ENCODE measurements at regions not wholly inside any gene's neighbourhood (a gene's known extent, or its start where the extent isn't known, plus 50 kb on each side); places are given as distances from the start of the nearest gene placed in this dataset.

DNA sequence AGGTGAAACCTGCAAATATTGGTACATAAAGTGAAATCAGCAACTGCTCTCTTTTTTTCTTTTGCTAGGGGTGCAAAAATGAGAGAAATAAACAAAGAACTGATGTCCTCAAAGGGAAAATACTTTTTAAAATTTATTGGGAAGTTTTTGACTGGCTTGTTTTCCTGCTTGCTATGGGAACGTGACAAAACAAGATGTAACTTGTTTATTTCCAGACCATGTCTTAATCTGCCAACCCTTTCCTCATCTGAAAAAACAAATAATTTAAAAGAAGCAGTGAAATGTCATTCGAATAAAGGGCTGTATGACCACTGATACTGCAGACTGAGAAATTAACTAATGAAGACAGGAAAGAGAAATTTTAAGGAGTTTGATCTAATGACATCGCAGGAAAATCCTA, 221.9 kb downstream of the CBLN4 start:
- DNase-seq (ENCODE audit: low read depth): no peak

DNA sequence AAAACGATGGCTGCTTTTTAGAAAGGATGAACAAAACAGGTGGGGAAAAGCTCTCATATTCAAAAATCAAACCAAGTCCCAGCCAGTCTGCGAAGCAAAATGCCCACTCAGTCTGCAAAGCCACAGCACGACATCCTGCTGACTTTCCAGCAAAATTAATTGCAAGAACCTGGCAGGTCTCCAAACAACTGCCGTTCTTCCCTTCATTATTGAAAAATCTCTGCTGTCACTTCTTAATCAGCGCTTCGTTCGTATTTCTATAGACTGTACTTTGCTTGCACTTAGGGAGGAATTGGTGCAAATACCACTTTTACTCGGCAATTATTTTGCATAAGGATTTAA, 222.4 kb downstream of the CBLN4 start:
- DNase-seq (ENCODE audit: low read depth): no peak

DNA sequence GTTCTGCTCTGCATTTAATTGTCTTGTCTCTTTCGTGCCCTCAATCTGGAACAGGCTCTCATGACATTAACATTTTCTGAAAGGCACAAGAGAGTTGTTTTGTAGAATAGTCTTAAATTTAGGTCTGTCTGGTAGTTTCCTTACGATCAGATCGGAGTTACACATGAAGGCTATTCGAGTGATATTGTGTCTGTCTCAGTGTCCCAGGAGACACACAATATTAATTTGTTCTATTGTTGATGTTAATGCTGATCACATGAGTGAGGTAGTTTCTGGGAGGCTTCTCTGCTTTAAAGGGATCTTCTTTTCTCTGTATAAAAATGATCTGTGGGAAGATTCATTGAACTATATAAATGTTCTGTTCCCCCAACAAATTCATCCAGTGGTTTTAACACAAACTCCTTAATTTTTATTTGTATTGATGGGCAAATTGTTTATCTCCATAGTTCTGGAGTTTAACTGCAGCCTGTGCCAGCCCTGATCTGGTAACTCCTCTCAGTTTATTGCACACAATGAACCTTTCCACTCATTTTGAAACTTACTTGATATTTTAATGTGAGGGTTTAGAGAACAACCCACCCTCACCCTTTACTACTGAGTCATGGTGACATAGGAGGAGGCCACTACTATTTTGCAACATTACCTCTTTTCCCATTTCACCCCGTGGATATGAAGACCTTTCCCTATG, 223.0 kb downstream of the CBLN4 start:
- DNase-seq (ENCODE audit: low read depth): no peak

DNA sequence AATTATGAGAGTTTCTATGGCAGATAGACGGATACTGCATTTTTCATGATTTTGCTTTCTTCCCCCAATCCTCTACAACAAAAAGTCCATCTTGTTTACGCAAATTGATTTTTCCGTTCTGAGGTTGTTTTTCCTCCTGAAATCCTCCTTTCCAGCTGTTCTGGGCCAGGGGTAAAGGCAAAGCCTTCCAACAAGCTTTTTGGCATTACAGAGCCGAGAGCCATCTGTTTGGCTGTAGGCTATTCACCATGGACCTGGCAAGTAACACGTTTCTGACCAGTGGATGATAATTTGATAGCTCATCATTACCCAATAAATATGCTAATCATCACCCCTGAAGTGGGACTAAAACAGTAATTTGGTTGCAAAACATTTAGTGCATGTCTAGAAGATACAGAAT, 226.5 kb downstream of the CBLN4 start:
- no peak for DNase-seq (ENCODE audit: low read depth)

DNA sequence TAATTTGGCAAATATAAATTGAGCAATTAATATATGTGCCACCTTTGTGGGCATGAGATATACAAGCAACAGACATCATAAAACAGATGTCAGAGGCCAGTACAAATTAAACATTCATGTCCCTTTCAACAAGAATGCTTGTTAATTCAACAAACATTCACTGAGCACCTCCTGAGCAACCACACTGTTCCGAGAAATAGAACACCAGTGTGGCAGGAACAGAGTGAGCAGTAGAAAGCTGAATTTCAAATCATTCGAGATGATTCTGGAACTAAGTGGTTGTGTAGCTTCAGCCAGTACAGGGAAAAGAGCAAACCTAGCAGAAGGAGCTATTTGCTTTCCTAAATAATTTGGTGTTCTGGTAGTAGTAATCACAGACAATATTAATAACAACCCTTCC, 227.7 kb downstream of the CBLN4 start:
- DNase-seq (ENCODE audit: low read depth): no peak

DNA sequence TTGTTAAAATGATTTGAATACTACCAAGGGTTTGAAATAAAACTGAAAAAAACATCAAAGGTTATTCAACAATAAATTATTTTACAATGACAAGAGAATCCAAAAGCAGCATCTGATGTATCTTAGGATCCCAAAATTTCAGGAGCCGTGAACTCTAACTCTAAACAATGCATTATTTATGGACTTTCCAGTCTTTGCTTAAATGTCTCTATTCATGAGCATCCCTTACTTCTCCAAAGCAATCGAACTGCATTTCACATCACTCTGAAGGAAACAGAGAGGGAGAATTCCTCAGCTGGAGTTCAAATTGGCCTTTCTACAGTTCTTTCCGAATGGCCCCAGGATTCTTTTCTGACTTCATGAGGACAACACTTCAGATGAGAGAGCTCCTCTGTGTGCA, 229.1 kb downstream of the CBLN4 start:
- no peak for DNase-seq (ENCODE audit: low read depth)

DNA sequence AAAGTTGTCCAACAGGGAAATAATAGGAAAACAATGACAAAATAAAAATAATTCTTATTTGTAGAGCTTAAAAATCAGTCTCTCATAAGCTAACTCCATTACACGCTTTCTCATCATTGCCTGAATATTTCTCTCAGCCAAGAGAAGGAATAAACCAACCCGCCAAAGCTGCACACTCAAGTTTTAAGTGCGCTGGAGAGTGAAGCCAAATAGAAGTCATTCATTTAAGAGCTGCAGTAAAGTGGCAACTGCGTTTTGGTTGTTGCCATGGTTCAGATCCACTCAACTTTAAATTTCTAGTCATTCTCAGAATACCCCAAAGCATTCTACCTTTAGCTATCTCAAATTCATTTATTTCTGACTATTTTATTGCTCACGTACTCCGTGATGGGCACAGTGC, 230.7 kb downstream of the CBLN4 start:
- DNase-seq (ENCODE audit: low read depth): no peak

DNA sequence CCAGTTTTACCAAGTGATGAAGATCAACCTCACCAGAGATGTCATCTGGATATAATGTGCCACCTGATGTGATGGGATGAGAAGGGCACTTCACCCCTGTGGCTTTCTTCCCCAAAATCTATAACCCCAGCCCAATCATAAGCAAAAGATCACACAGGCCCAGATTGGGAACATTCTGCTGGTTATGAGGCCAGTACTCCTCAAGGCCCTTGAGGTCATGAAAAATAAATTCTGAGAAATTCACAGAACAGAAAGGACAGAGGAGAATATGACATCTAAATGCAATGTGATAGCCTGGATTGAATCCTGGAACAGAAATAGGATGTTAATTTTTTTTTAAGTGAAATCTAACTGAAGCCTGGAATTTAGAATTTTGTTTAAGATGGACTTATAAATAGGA, 243.5 kb downstream of the CBLN4 start:
- no peak for DNase-seq (ENCODE audit: low read depth)

DNA sequence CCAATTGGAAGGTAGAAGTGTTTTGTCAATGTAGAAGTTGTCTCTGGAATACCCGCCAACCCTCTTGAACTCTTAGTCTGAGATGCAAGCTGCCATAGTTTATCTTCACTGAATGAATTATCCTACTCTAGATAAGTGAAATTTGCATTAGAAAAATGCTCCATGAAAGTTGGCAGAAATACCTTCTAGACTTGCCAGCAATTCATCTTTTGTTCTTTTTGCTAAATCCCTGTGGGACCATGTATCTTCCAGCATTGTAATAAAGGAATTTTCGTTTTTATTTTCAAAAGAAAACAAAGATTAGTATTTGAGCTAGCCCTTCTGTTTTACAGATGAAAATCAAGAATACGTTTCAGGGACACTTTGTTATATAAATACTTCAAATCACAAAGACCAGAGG, 244.2 kb downstream of the CBLN4 start:
- no peak for DNase-seq (ENCODE audit: low read depth)

DNA sequence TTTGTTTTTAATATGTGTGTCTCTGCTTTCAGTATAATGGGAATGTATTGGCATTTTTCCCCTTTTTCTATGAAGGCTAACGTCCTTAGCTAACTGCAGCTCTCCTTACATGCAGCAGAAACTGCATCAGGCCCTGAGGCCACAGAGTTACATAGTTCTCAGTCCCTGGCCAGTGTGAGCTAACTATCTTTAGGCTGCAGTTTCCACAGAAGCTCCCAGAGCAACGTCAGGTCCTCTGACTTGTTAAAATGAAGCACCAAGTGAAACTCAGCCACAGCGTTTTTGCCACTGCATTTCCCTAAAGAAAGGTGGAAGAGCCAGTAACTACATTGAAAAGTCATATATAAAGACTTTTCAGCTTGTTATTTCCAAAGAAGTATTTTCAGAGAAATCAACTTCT, 244.7 kb downstream of the CBLN4 start:
- no peak for DNase-seq (ENCODE audit: low read depth)

DNA sequence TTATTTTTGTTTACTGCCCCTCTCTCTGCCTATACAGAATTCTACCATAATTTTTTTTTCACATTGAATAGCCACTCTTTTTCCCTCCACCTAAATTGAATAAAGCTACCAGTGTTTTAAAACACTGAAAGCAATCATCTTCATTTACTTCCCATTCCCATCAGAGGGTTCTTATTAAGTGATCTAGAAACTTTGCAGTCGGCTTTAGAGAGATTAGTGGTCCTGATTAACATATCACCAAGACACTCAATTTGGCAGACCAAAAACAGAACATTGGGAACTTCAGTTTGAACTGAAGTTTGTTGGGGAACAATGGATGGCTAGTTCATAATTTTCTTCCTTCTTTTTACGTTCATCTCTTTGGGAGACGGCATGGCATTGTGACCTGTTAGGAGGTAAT, 249.5 kb downstream of the CBLN4 start:
- no peak for DNase-seq (ENCODE audit: low read depth)

DNA sequence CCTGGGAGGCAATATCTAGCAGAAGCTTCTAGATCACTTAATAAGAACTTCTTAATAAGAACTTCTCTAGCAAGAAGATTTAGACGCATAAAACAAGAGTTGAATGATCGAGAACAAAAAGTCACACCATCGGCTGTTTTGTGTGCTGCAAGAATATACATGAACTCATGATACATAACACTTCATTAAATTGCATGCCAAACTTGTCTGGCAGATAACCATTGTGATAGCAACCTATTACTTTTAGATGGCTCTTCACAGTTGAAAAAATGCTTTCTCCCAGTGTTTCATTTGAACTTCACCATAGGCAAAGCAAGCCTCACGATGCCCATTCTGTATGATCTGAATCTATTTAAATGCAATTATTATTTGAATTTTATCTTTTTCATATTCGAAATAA, 249.9 kb downstream of the CBLN4 start:
- no peak for DNase-seq (ENCODE audit: low read depth)

DNA sequence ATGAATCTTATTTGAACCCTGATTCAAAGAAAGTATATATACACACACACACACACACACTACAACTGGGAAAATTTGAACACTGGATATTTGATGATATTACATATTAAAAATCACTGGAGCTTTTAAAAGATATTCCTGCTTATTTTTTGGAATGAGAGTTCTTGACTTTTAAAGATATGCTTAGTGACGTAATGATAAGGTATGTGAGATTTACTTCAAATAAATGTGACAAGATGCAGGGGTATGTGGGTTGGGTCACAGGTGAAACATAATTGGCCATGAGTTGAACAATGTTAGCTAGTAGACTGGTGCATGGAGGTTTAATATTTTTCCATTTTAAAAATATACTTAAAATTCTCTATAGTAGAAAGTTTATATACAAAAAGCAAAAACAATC, 258.6 kb downstream of the CBLN4 start:
- no peak for DNase-seq (ENCODE audit: low read depth)

DNA sequence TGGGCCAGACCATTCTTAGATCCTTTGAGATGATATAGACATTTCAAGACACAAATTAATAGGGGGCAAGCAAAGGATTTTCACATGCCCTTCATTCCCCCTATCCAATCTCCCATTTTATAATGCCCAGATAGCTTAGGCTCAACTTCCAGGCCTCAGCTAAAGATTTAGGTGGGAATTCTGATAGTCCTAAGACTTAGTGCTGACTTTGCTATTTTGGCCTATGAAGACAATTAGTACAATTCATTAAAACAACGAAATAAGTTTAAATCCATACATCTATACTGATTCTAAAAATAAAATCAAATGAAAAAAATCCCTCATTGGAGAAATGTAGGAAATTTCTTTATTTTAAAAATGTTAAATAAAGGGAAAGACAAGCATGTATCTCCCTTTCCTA, 259.5 kb downstream of the CBLN4 start:
- DNase-seq (ENCODE audit: low read depth): no peak

DNA sequence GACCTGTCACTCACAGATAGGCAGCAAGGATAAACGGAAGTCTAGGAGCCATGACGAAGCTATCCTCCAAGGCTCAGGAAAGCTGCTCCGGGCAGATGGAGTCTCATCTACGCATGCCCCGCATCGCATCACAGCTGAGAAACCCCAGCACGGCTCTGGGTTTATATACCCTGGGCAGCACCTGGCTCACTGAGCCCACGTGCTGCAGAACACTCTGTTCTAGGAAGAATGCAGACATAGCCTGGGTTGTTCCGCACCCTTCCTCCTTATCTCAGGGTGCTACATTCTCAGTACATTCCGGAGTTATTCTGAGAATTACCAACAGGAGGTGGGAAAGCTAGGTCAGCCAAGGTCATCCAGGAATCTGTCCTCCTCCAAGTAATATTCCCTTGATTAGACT, 260.4 kb downstream of the CBLN4 start:
- DNase-seq (ENCODE audit: low read depth): no peak

DNA sequence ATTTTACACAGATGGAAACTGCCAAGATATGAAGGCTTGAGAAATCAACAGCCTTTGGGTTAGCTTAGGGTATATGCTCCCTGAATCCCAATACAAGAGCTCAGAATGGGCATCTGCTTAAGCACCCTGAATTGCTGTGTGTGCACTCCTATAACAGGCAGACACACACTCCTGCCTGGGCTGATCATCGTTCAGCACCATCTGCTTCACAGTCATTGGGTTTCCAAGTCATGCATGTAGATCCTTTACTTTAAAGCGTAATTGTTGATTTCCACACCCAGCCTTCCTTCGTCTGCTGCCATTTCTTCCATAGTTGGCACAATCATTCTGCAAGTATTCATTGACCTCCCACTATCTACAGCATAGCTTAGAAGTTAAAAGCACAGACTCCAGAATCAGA, 263.5 kb downstream of the CBLN4 start:
- no peak for DNase-seq (ENCODE audit: low read depth)

DNA sequence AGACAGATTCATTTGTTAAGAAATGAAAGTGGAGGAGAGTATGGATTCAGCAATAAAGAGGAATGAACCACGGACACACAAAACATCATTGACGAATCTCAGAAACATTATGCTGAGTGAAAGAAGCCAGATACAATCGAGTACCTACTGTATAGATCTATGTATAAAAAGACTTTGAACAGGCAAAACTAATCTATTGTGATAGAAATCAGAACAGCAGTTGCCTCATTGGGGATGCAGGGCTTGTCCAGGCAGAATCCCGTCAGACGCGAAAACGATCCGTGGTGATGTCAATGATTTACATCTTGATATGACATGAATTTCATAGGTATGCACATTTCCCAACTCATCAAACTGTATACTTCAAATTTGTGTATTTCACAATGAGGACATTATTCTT, 265.2 kb downstream of the CBLN4 start:
- DNase-seq (ENCODE audit: low read depth): no peak

DNA sequence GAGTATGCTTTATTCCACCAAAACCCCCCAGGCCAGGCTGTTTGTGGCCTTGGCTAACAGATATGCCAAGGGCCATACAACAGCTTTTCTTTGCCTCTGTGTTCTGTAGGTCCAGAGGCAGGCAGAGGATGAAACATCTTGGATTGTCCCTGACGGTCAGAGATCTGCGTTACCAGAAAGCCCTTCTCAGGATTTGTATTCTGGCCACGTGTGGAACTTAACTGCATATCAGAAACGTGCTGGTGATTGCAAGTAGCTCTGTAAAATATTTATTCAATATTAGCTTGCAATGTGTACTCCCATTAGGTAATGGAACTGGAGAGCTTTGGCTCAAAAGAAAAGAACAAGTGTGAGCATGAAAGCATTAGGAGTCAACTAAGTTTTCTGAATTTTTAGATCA, 275.0 kb downstream of the CBLN4 start:
- no peak for DNase-seq (ENCODE audit: low read depth)

DNA sequence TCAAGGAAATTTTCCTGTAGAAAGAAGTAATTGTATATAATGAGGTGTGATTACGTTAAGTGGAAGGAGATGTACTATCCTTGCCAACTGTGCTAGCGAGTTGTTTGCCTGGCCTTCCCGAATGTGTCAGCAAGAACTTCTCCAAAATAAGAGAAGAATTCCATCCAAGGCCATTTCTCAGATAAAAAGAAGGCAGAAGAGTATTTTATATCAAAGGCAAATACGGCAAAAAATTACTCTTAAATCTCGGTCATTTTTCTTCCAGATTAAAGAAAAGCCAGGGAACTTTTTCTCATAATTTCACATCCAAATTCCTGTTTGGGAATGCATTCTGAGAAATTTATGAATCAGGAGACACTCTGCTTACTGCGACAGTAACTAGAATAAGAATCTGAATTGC, 290.6 kb downstream of the CBLN4 start:
- no peak for DNase-seq (ENCODE audit: low read depth)

DNA sequence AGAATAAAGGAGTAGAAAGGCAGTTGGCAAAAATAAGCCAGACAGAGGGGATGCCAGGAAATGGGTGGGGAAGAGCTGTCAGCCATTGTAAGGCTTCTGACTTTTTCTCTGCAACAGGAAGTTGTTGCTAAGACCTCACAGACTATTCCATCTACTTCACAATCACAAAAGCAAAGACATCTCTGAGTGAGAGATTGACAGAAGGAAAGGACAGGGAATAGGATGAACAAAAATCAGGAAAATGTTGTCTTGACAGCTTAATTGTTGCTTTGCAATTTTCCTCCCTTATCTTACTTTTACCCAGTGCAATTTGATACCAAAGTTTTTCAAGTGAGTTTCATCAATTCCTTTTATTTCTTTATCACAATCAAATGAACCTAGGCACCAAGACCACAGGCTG, 291.2 kb downstream of the CBLN4 start:
- no peak for DNase-seq (ENCODE audit: low read depth)

DNA sequence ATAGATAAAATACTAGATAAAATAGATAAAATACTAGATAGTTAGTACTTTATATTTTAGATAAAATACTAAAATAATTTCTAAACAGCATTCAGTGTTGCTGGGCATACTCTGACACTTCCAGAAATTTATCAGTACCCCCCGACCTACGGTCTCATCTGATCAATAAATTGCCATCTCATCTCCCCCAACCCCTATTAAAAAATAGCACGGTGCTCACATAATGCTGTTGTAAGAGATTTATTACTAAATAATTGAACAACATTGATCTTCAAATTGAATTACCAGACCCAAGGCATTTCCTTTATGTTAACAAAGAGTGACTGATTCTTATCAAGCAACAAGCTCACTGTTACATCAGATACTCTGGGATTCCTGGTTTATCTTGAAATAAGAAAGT, 300.9 kb downstream of the CBLN4 start:
- DNase-seq (ENCODE audit: low read depth): no peak

DNA sequence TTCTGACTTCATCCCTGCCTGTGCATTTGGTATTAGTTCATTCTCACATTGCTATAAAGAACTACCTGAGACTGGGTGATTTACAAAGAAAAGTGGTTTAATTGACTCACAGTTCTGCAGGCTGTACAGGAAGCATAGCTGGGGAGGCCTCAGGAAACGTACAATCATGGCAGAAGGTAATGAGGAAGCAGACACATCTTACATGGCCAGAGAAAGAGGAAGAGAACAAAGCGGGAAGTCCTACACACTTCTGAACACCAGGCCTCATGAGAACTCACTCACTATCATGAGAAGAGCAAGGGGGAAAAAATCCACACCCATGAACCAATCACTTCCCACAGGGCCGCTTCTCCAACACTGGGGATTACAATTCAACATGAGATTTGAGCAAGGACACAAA, 303.9 kb downstream of the CBLN4 start:
- no peak for DNase-seq (ENCODE audit: low read depth)

DNA sequence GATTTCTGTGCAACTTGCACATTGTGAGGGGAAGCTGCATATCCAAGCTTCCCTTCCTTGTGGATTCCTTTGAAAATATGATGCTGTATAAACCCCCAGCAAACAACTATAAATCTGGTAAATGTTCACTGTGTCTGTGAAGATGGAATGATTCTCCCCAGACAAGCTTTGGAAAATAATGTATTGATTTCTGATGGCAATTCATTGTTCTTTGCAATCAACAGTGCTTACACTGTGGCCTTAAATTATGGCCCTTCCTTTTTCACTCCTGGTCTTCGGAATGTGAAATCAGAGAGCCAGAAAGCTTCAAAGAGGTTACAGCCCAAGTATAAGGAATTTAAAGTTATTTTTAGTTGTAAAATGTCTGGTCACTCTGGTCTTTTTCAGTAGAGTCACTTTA, 308.8 kb downstream of the CBLN4 start:
- DNase-seq (ENCODE audit: low read depth): no peak

DNA sequence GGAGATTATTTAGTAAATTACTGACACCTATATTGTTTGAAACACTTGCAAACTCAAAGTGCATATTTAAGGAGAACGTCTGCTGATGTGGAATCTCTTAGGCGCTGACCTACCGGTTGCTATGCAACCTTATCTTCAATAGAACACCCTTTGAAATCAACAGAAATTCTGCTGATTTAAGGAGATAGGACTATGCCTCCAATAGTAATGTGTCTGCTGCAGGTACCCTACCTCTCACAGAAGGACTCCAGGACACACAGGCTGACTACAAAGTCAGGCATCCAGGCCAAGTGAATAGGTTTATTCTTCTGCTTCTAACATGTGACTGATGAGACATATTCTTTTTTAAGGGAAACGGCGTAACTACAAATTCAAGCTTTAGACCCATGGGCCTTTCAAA, 311.7 kb downstream of the CBLN4 start:
- DNase-seq (ENCODE audit: low read depth): no peak

DNA sequence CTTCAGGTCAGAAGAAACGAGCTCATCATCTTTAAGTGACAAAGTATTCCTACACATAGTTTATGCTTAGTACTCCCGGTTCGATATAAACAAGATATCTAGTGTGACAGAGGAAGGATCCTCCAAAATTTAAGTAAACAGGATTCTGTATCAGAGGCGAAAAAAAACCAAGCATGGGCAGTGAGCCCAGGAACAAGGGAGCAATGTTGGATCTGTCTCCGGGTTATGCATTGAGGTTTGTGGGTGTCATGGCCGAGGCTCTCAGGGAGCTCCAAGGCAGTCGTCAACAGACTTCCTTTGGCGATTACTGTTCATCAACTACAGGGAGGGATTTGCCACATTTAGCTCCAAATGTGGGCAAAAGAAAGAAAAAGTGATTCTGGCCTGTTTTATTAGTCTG, 319.5 kb downstream of the CBLN4 start:
- no peak for DNase-seq (ENCODE audit: low read depth)

All from LHCN-M2 (cell line).